HG02571 (cell line): ENCODE measurements at regions not wholly inside any gene's neighbourhood (a gene's known extent, or its start where the extent isn't known, plus 50 kb on each side); places are given as distances from the start of the nearest gene placed in this dataset.

Experiments
- ATAC-seq: cut with Tn5 transposase; IDR thresholded peaks from one replicate; pipeline ENCODE4 v1.9.1; 2021; ENCODE audit warnings: mild to moderate bottlenecking, moderate library complexity; ENCODE audit not compliant: unreplicated experiment

- ATAC-seq: no peak
Measured at GRCh38 chr3:72248869-72249268, 463.9 kb upstream of the PROK2 start.

- no peak for ATAC-seq
Measured at GRCh38 chr3:72248389-72248761, 463.4 kb upstream of the PROK2 start.

GRCh38 chr3:72247645-72248388, 462.9 kb upstream of the PROK2 start:
- ATAC-seq: no peak

GRCh38 chr3:72247126-72247525, 462.2 kb upstream of the PROK2 start:
- ATAC-seq: no peak

- no peak for ATAC-seq
Measured at GRCh38 chr3:72246685-72247084, 461.7 kb upstream of the PROK2 start.

GRCh38 chr3:72245183-72245811, 460.3 kb upstream of the PROK2 start:
- no peak for ATAC-seq

- no peak for ATAC-seq
Measured at GRCh38 chr3:72244396-72244795, 459.4 kb upstream of the PROK2 start.

- no peak for ATAC-seq
Measured at GRCh38 chr3:72242326-72242725, 457.4 kb upstream of the PROK2 start.

- no peak for ATAC-seq
Measured at GRCh38 chr3:72241525-72241924, 456.6 kb upstream of the PROK2 start.

GRCh38 chr3:72240531-72240930, 455.6 kb upstream of the PROK2 start:
- ATAC-seq: no peak

- no peak for ATAC-seq
Measured at GRCh38 chr3:72238801-72239200, 453.9 kb upstream of the PROK2 start.

- no peak for ATAC-seq
Measured at GRCh38 chr3:72238010-72238691, 453.2 kb upstream of the PROK2 start.

- no peak for ATAC-seq
Measured at GRCh38 chr3:72237679-72238009, 452.7 kb upstream of the PROK2 start.

GRCh38 chr3:72234391-72234790, 449.4 kb upstream of the PROK2 start:
- ATAC-seq: no peak

- ATAC-seq: no peak
Measured at GRCh38 chr3:72233571-72233970, 448.6 kb upstream of the PROK2 start.

- ATAC-seq: no peak
Measured at GRCh38 chr3:72232777-72233176, 447.8 kb upstream of the PROK2 start.

GRCh38 chr3:72232331-72232730, 447.4 kb upstream of the PROK2 start:
- ATAC-seq: no peak

GRCh38 chr3:72231439-72232196, 446.7 kb upstream of the PROK2 start:
- no peak for ATAC-seq

GRCh38 chr3:72230774-72231379, 445.9 kb upstream of the PROK2 start:
- no peak for ATAC-seq

GRCh38 chr3:72229952-72230351, 445.0 kb upstream of the PROK2 start:
- no peak for ATAC-seq

- ATAC-seq: no peak
Measured at GRCh38 chr3:72227486-72228070, 442.6 kb upstream of the PROK2 start.
